GM23338 (cell line): ENCODE measurements at regions not wholly inside any gene's neighbourhood (a gene's known extent, or its start where the extent isn't known, plus 50 kb on each side); places are given as distances from the start of the nearest gene placed in this dataset.

Experiments used
- ATAC-seq: fragments of 200-7000 bp; cut with Tn5 transposase; 3 replicates; pipeline ENCODE4 v1.9.1; 2020
- DNase-seq: peaks from one replicate; pipeline ENCODE4 v3.0.0-alpha.2; 2015; ENCODE audit warnings: low spot score
- H2AFZ ChIP-seq: fragments of 200-600 bp; sonication (generic); 2 replicates; pipeline ENCODE4 v1.8.0; 2016; ENCODE audit warnings: antibody characterized with exemption, mild to moderate bottlenecking, moderate library complexity
- H3F3A ChIP-seq: fragments of 200-600 bp; sonication (generic); replicated peaks from 2 replicates; pipeline ENCODE4 v1.8.0; 2017; ENCODE audit warnings: antibody characterized with exemption, mixed run types, low read depth
- H3K27ac ChIP-seq: fragments of 200-600 bp; sonication (generic); 2 replicates; pipeline ENCODE4 v1.6.1; 2016; ENCODE audit warnings: low read depth
- H3K27me3 ChIP-seq: fragments of 200-600 bp; sonication (generic); 2 replicates; pipeline ENCODE4 v1.8.0; 2016; ENCODE audit warnings: mild to moderate bottlenecking, mixed run types, moderate library complexity; ENCODE audit not compliant: insufficient read depth
- H3K36me3 ChIP-seq: fragments of 200-600 bp; sonication (generic); 2 replicates; pipeline ENCODE4 v1.8.0; 2016; ENCODE audit warnings: mild to moderate bottlenecking; ENCODE audit not compliant: insufficient read depth
- H3K4me1 ChIP-seq: fragments of 200-600 bp; sonication (generic); 2 replicates; pipeline ENCODE4 v1.8.0; 2016; ENCODE audit warnings: mild to moderate bottlenecking, moderate library complexity; ENCODE audit not compliant: insufficient read depth
- H3K4me2 ChIP-seq: fragments of 200-600 bp; sonication (generic); 2 replicates; pipeline ENCODE4 v1.7.1; 2017; ENCODE audit warnings: mixed run types
- H3K4me3 ChIP-seq: fragments of 200-600 bp; sonication (generic); 2 replicates; pipeline ENCODE4 v1.6.1; 2016; ENCODE audit warnings: mixed run types
- H3K79me2 ChIP-seq: fragments of 200-600 bp; sonication (generic); replicated peaks from 2 replicates; pipeline ENCODE4 v1.8.0; 2017; ENCODE audit warnings: mild to moderate bottlenecking; ENCODE audit not compliant: insufficient read depth
- H3K9me2 ChIP-seq: fragments of 200-600 bp; sonication (generic); 2 replicates; pipeline ENCODE4 v1.8.0; 2017; ENCODE audit not compliant: insufficient read depth
- H4K20me1 ChIP-seq: fragments of 200-600 bp; sonication (generic); replicated peaks from 2 replicates; pipeline ENCODE4 v1.8.0; 2017; ENCODE audit warnings: mild to moderate bottlenecking; ENCODE audit not compliant: insufficient read depth
- H3K27ac Mint-ChIP-seq: 2 replicates; pipeline ENCODE4 v1.8.0; 2020; ENCODE audit warnings: inconsistent platforms, mild to moderate bottlenecking, moderate library complexity, mixed read lengths
- H3K27me3 Mint-ChIP-seq: 3 replicates; pipeline ENCODE4 v1.8.0; 2022; ENCODE audit warnings: low read depth, mild to moderate bottlenecking, moderate library complexity, mixed read lengths, inconsistent platforms; ENCODE audit not compliant: insufficient read depth, poor library complexity
- H3K36me3 Mint-ChIP-seq: 3 replicates; pipeline ENCODE4 v1.8.0; 2021; ENCODE audit warnings: low read depth, mild to moderate bottlenecking, inconsistent platforms, moderate library complexity, mixed read lengths
- H3K4me1 Mint-ChIP-seq: 3 replicates; pipeline ENCODE4 v1.8.0; 2020; ENCODE audit warnings: mild to moderate bottlenecking, inconsistent platforms, mixed read lengths
- H3K4me3 Mint-ChIP-seq: 3 replicates; pipeline ENCODE4 v1.8.0; 2021; ENCODE audit warnings: moderate library complexity, mild to moderate bottlenecking, inconsistent platforms, mixed read lengths
- H3K9me3 Mint-ChIP-seq: 3 replicates; pipeline ENCODE4 v1.8.0; 2020; ENCODE audit warnings: moderate library complexity, mild to moderate bottlenecking, inconsistent platforms, mixed read lengths
- CREB1 ChIP-seq: fragments of 250-450 bp; sonication (Bioruptor Pico); IDR thresholded peaks from 2 replicates; pipeline ENCODE4 v1.5.0; 2020; ENCODE audit warnings: low read depth, mild to moderate bottlenecking, moderate library complexity
- CTCF ChIP-seq, 2 experiments: fragments of 200-600 bp in 1 of 2; sonication (generic) in 1 of 2; conservative IDR thresholded peaks; 2 replicates each; pipeline versions ENCODE4 v1.5.1 to v1.6.1; 2016 to 2017; ENCODE audit warnings: antibody characterized with exemption in 2 of 2, low read depth in 2 of 2, mild to moderate bottlenecking in 2 of 2, moderate library complexity in 1 of 2
- ETS1 ChIP-seq: IDR thresholded peaks from 2 replicates; pipeline ENCODE4 v1.6.1; 2016; ENCODE audit warnings: antibody characterized with exemption
- EZH2 ChIP-seq: fragments of 200-600 bp; sonication (generic); IDR thresholded peaks from one replicate; pipeline ENCODE4 v1.8.0; 2017; ENCODE audit warnings: antibody characterized with exemption, mild to moderate bottlenecking, low read depth; ENCODE audit not compliant: unreplicated experiment
- EZH2phosphoT487 ChIP-seq: fragments of 200-600 bp; sonication (generic); IDR thresholded peaks from one replicate; pipeline ENCODE4 v1.8.1; 2018; ENCODE audit warnings: antibody characterized with exemption; ENCODE audit not compliant: unreplicated experiment
- JUNB ChIP-seq: IDR thresholded peaks from one replicate; pipeline ENCODE4 v1.6.1; 2016; ENCODE audit warnings: antibody characterized with exemption; ENCODE audit not compliant: unreplicated experiment
- NANOG ChIP-seq: IDR thresholded peaks from 2 replicates; pipeline ENCODE4 v1.6.1; 2016; ENCODE audit warnings: antibody characterized with exemption, borderline replicate concordance
- POLR2AphosphoS5 ChIP-seq: IDR thresholded peaks from 2 replicates; pipeline ENCODE4 v1.6.1; 2016; ENCODE audit warnings: antibody characterized with exemption, low read depth
- REST ChIP-seq: IDR thresholded peaks from one replicate; pipeline ENCODE4 v1.6.1; 2018; ENCODE audit warnings: antibody characterized with exemption; ENCODE audit not compliant: unreplicated experiment
- STAT1 ChIP-seq: IDR thresholded peaks from one replicate; pipeline ENCODE4 v1.6.1; 2016; ENCODE audit warnings: antibody characterized with exemption; ENCODE audit not compliant: unreplicated experiment
- ZNF114 ChIP-seq: fragments of 250-450 bp; sonication (Bioruptor Pico); IDR thresholded peaks from 2 replicates; pipeline ENCODE4 v1.5.0; 2020; ENCODE audit warnings: mild to moderate bottlenecking, moderate library complexity
- ZNF331 ChIP-seq: fragments of 250-450 bp; sonication (Bioruptor Pico); IDR thresholded peaks from 2 replicates; pipeline ENCODE4 v1.5.0; 2020; ENCODE audit warnings: low read depth, mild to moderate bottlenecking, moderate library complexity
- TF ChIP-seq, protein P1 (sequence below): fragments of 250-450 bp; sonication (Bioruptor Pico); IDR thresholded peaks from 2 replicates; pipeline ENCODE4 v1.5.0; 2020; ENCODE audit warnings: mild to moderate bottlenecking, moderate library complexity

- TF ChIP-seq ETS1 (no peak), EZH2phosphoT487 (no peak), STAT1 (no peak), POLR2AphosphoS5 (no peak), CREB1 (CRISPR knock-in tag) (no peak), NANOG (no peak)
Measured at GRCh38 chr1:168822911-168823310, 93.9 kb upstream of the DPT start (continued).

GRCh38 chr1:168823988-168824387 lies 95.0 kb upstream of the DPT start:
- Mint-ChIP-seq H3K27ac (no peak overlapping the region), H3K9me3 (no peaks in the 10 kb centered on the region), H3K36me3 (no peaks in the 10 kb centered on the region), H3K27me3 (no peaks in the 10 kb centered on the region), H3K4me3 (no peak overlapping the region), H3K4me1 (peaks cover 8% of the 10 kb centered on the region; the same call in 2 of the 3 replicates)
- Histone ChIP-seq H3K9me2 (no peaks in the 10 kb centered on the region), H3K36me3 (no peaks in the 10 kb centered on the region), H3K79me2 (no peaks in the 10 kb centered on the region), H3K4me3 (no peak overlapping the region), H3K4me1 (peaks cover 4% of the 10 kb centered on the region; the same call in 1 of the 2 replicates), H4K20me1 (no peaks in the 10 kb centered on the region), H3K27ac (no peak overlapping the region), H3K27me3 (no peaks in the 10 kb centered on the region), H2AFZ (no peak overlapping the region), H3K4me2 (no peak overlapping the region), H3F3A (no peaks in the 10 kb centered on the region)
- DNase-seq (no peak), ATAC-seq (no peak)
- TF ChIP-seq NANOG (no peak), ZNF114 (CRISPR knock-in tag) (no peak), JUNB (no peak), REST (no peak), STAT1 (no peak), EZH2phosphoT487 (no peak), ZNF331 (CRISPR knock-in tag) (no peak), CTCF (conservative IDR thresholded peaks at IDR 0.05; ENCODE audit: low read depth in 2 of 2) (no peak), POLR2AphosphoS5 (no peak), EZH2 (no peak), CREB1 (CRISPR knock-in tag) (no peak)
- TF ChIP-seq, protein P1, sequence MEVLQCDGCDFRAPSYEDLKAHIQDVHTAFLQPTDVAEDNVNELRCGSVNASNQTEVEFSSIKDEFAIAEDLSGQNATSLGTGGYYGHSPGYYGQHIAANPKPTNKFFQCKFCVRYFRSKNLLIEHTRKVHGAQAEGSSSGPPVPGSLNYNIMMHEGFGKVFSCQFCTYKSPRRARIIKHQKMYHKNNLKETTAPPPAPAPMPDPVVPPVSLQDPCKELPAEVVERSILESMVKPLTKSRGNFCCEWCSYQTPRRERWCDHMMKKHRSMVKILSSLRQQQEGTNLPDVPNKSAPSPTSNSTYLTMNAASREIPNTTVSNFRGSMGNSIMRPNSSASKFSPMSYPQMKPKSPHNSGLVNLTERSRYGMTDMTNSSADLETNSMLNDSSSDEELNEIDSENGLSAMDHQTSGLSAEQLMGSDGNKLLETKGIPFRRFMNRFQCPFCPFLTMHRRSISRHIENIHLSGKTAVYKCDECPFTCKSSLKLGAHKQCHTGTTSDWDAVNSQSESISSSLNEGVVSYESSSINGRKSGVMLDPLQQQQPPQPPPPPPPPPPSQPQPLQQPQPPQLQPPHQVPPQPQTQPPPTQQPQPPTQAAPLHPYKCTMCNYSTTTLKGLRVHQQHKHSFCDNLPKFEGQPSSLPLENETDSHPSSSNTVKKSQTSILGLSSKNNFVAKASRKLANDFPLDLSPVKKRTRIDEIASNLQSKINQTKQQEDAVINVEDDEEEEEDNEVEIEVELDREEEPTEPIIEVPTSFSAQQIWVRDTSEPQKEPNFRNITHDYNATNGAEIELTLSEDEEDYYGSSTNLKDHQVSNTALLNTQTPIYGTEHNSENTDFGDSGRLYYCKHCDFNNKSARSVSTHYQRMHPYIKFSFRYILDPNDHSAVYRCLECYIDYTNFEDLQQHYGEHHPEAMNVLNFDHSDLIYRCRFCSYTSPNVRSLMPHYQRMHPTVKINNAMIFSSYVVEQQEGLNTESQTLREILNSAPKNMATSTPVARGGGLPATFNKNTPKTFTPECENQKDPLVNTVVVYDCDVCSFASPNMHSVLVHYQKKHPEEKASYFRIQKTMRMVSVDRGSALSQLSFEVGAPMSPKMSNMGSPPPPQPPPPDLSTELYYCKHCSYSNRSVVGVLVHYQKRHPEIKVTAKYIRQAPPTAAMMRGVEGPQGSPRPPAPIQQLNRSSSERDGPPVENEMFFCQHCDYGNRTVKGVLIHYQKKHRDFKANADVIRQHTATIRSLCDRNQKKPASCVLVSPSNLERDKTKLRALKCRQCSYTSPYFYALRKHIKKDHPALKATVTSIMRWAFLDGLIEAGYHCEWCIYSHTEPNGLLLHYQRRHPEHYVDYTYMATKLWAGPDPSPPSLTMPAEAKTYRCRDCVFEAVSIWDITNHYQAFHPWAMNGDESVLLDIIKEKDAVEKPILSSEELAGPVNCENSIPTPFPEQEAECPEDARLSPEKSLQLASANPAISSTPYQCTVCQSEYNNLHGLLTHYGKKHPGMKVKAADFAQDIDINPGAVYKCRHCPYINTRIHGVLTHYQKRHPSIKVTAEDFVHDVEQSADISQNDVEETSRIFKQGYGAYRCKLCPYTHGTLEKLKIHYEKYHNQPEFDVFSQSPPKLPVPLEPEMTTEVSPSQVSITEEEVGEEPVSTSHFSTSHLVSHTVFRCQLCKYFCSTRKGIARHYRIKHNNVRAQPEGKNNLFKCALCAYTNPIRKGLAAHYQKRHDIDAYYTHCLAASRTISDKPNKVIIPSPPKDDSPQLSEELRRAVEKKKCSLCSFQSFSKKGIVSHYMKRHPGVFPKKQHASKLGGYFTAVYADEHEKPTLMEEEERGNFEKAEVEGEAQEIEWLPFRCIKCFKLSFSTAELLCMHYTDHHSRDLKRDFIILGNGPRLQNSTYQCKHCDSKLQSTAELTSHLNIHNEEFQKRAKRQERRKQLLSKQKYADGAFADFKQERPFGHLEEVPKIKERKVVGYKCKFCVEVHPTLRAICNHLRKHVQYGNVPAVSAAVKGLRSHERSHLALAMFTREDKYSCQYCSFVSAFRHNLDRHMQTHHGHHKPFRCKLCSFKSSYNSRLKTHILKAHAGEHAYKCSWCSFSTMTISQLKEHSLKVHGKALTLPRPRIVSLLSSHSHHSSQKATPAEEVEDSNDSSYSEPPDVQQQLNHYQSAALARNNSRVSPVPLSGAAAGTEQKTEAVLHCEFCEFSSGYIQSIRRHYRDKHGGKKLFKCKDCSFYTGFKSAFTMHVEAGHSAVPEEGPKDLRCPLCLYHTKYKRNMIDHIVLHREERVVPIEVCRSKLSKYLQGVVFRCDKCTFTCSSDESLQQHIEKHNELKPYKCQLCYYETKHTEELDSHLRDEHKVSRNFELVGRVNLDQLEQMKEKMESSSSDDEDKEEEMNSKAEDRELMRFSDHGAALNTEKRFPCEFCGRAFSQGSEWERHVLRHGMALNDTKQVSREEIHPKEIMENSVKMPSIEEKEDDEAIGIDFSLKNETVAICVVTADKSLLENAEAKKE (CRISPR knock-in tag) = no peak
